ENCODE measurements at regions not wholly inside any gene's neighbourhood (a gene's known extent, or its start where the extent isn't known, plus 50 kb on each side); places are given as distances from the start of the nearest gene placed in this dataset.

GRCh38 chr3:76552653-76553052, 487.2 kb upstream of the ROBO2 start:
- H3K4me1 ChIP-seq: no peaks in the 10 kb centered on the region
- DNase-seq (ENCODE audit: extremely low spot score): no peak
- H3K36me3 ChIP-seq: no peaks in the 10 kb centered on the region
- no peak overlapping the region for H3K4me3 ChIP-seq
- intact Hi-C loops (cut with DNase I): no loop called here
- TF ChIP-seq CTCF (IDR thresholded peaks at IDR 0.05) (no peak), POLR2AphosphoS5 (IDR thresholded peaks at IDR 0.05) (no peak), EP300 (IDR thresholded peaks at IDR 0.05) (no peak), POLR2A (IDR thresholded peaks at IDR 0.05; ENCODE audit: low read depth) (no peak)
- H3K27me3 ChIP-seq: no peaks in the 10 kb centered on the region
- 70% methylated on average over 2 of the region's 2 CpGs for WGBS
- no peaks in the 10 kb centered on the region for H3K9me3 ChIP-seq
- no peak overlapping the region for H3K27ac ChIP-seq (replicated peaks in 1 of 4)

- DNase-seq (ENCODE audit: extremely low spot score): no peak
- Histone ChIP-seq H3K9me3 (no peaks in the 10 kb centered on the region), H3K27me3 (no peaks in the 10 kb centered on the region), H3K36me3 (no peaks in the 10 kb centered on the region), H3K4me1 (no peaks in the 10 kb centered on the region), H3K27ac (replicated peaks in 1 of 4) (no peak overlapping the region), H3K4me3 (no peak overlapping the region)
- 13% methylated on average over 2 of the region's 2 CpGs for WGBS
- TF ChIP-seq CTCF (IDR thresholded peaks at IDR 0.05) (no peak), POLR2A (IDR thresholded peaks at IDR 0.05; ENCODE audit: low read depth) (no peak), EP300 (IDR thresholded peaks at IDR 0.05) (no peak), POLR2AphosphoS5 (IDR thresholded peaks at IDR 0.05) (no peak)
- intact Hi-C loops (cut with DNase I): no loop called here
These were observed 485.2 kb upstream of the ROBO2 start for GRCh38 chr3:76554707-76555106.

- intact Hi-C loops (cut with DNase I): no loop called here
These were observed 478.2 kb upstream of the ROBO2 start for GRCh38 chr3:76561494-76562236.

GRCh38 chr3:76565496-76566210, 474.2 kb upstream of the ROBO2 start:
- Histone ChIP-seq H3K4me1 (no peaks in the 10 kb centered on the region), H3K27ac (replicated peaks in 1 of 4) (no peak overlapping the region), H3K27me3 (no peaks in the 10 kb centered on the region), H3K4me3 (no peak overlapping the region), H3K9me3 (no peaks in the 10 kb centered on the region), H3K36me3 (no peaks in the 10 kb centered on the region)
- DNase-seq (ENCODE audit: extremely low spot score): no peak
- WGBS: 71% methylated on average over 5 of the region's 5 CpGs
- intact Hi-C loops (cut with DNase I): no loop called here
- TF ChIP-seq CTCF (IDR thresholded peaks at IDR 0.05) (no peak), EP300 (IDR thresholded peaks at IDR 0.05) (no peak), POLR2A (IDR thresholded peaks at IDR 0.05; ENCODE audit: low read depth) (no peak), POLR2AphosphoS5 (IDR thresholded peaks at IDR 0.05) (no peak)

More at GRCh38 chr3:76561494-76562236, 478.2 kb upstream of the ROBO2 start:
- H3K4me1 ChIP-seq: no peaks in the 10 kb centered on the region
- H3K4me3 ChIP-seq: no peak overlapping the region
- H3K27me3 ChIP-seq: no peaks in the 10 kb centered on the region
- no peaks in the 10 kb centered on the region for H3K36me3 ChIP-seq
- TF ChIP-seq CTCF (IDR thresholded peaks at IDR 0.05) (no peak), POLR2A (IDR thresholded peaks at IDR 0.05; ENCODE audit: low read depth) (no peak), POLR2AphosphoS5 (IDR thresholded peaks at IDR 0.05) (no peak), EP300 (IDR thresholded peaks at IDR 0.05) (no peak)
- 47% methylated on average over 2 of the region's 2 CpGs for WGBS
- no peak overlapping the region for H3K27ac ChIP-seq (replicated peaks in 1 of 4)
- no peaks in the 10 kb centered on the region for H3K9me3 ChIP-seq
- DNase-seq (ENCODE audit: extremely low spot score): no peak

All from esophagus muscularis mucosa (tissue), 4 donors.